Ishikawa (cell line): ENCODE measurements at regions not wholly inside any gene's neighbourhood (a gene's known extent, or its start where the extent isn't known, plus 50 kb on each side); places are given as distances from the start of the nearest gene placed in this dataset.

Experiments
- CEBPB ChIP-seq: IDR thresholded peaks from 2 replicates; pipeline ENCODE4 v1.6.1; 2012
- CREB1 ChIP-seq: IDR thresholded peaks from 2 replicates; pipeline ENCODE4 v1.6.1; 2012; ENCODE audit warnings: low read depth
- EGR1 ChIP-seq: IDR thresholded peaks from 2 replicates; pipeline ENCODE4 v1.6.1; 2012
- EP300 ChIP-seq: IDR thresholded peaks from 2 replicates; pipeline ENCODE4 v1.6.1; 2012; ENCODE audit warnings: borderline replicate concordance
- FOXM1 ChIP-seq: IDR thresholded peaks from 2 replicates; pipeline ENCODE4 v1.6.1; 2012; ENCODE audit warnings: low read depth, borderline replicate concordance
- NFIC ChIP-seq: IDR thresholded peaks from 2 replicates; pipeline ENCODE4 v1.6.1; 2012
- RAD21 ChIP-seq: IDR thresholded peaks from 2 replicates; pipeline ENCODE4 v1.6.1; 2012; ENCODE audit warnings: low read depth
- TAF1 ChIP-seq: IDR thresholded peaks from 2 replicates; pipeline ENCODE4 v1.6.1; 2012; ENCODE audit warnings: low read depth, mild to moderate bottlenecking
- TCF12 ChIP-seq: IDR thresholded peaks from 2 replicates; pipeline ENCODE4 v1.6.1; 2012; ENCODE audit warnings: low read depth
- TEAD4 ChIP-seq: IDR thresholded peaks from 2 replicates; pipeline ENCODE4 v1.6.1; 2012
- YY1 ChIP-seq: IDR thresholded peaks from 2 replicates; pipeline ENCODE4 v1.6.1; 2012; ENCODE audit warnings: low read depth
- ZBTB7A ChIP-seq: IDR thresholded peaks from 2 replicates; pipeline ENCODE4 v1.6.1; 2012; ENCODE audit warnings: low read depth
- TF ChIP-seq, protein P1 (sequence below): IDR thresholded peaks from 2 replicates; pipeline ENCODE4 v1.6.1; 2012; ENCODE audit warnings: low read depth, mild to moderate bottlenecking
- TF ChIP-seq, protein P2 (sequence below): IDR thresholded peaks from 2 replicates; pipeline ENCODE4 v1.6.1; 2012
- TF ChIP-seq, protein P3 (sequence below): IDR thresholded peaks from 2 replicates; pipeline ENCODE4 v1.6.1; 2012

DNA sequence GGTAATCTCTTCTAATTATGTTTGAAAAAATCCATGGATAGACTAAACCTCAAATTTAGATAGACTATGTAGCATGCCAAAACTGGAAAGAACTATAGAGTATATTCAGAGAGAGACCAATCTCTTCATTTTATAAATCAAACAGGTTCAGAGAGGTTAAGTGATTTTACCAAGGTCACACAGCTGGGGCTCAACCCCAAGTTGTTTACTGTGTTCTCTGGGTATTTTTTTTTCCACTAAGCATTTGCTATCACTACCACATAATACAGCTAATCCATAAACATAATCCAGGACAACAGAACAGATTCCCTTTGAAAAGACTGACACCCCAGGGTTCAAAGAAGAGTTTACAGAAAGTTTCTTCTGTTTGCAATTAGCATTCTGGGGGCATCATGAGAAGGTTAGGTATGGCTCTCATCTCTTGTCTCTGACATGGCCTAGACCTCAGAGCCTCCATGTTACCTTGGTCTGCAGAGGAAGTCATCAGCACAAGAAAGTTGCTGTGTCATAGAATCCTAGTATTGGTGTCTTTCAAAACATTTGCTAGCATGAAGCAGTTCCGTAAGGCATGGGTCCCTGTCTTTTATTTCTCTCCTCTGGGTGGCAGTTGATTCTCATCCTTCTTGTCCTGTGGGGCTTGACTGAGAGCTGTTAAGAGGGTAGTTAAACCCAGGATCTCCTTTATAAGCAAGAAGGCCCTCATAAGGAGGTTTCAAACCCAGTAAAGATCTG is 94.5 kb upstream of the HSD17B12 start:
- TF ChIP-seq TEAD4, result no peak
- TF ChIP-seq, protein P1, sequence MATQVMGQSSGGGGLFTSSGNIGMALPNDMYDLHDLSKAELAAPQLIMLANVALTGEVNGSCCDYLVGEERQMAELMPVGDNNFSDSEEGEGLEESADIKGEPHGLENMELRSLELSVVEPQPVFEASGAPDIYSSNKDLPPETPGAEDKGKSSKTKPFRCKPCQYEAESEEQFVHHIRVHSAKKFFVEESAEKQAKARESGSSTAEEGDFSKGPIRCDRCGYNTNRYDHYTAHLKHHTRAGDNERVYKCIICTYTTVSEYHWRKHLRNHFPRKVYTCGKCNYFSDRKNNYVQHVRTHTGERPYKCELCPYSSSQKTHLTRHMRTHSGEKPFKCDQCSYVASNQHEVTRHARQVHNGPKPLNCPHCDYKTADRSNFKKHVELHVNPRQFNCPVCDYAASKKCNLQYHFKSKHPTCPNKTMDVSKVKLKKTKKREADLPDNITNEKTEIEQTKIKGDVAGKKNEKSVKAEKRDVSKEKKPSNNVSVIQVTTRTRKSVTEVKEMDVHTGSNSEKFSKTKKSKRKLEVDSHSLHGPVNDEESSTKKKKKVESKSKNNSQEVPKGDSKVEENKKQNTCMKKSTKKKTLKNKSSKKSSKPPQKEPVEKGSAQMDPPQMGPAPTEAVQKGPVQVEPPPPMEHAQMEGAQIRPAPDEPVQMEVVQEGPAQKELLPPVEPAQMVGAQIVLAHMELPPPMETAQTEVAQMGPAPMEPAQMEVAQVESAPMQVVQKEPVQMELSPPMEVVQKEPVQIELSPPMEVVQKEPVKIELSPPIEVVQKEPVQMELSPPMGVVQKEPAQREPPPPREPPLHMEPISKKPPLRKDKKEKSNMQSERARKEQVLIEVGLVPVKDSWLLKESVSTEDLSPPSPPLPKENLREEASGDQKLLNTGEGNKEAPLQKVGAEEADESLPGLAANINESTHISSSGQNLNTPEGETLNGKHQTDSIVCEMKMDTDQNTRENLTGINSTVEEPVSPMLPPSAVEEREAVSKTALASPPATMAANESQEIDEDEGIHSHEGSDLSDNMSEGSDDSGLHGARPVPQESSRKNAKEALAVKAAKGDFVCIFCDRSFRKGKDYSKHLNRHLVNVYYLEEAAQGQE, result no peak
- no peak for TF ChIP-seq EP300
- TF ChIP-seq, protein P2, sequence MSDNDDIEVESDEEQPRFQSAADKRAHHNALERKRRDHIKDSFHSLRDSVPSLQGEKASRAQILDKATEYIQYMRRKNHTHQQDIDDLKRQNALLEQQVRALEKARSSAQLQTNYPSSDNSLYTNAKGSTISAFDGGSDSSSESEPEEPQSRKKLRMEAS, result no peak
- no peak for TF ChIP-seq EGR1

DNA sequence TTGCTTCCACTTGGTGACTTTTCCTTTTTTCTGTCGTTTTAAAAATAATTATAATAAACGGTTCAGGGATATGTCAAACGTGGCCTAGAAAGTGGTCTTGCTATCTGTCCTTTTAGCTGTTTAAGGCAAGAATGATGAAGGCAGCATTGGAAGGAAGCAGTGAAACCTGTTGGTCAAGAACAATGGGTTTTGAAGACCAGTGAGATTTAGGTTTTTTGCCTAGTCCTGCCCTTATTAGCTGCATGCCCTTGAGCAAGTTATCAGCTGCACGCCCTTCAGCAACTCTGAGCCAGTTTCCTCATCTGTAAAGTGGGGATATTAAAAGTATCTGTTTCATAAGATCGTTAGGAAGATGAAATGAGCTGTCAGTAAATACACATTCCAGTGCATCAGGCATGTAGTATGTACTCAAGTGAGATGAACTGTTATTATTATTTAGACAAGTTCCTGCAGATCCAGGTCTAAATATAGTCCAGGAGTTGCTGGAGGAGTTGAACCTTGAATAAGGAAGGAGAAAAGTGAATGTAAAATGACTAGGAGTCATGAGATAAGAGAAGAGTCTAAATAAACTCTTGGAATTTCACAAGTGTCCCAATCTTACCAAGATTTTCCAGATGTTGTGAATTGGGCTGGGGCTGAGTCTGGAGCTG is 90.8 kb upstream of the HSD17B12 start:
- TF ChIP-seq, protein P2, result no peak
- no peak for TF ChIP-seq ZBTB7A
- no peak for TF ChIP-seq EP300
- TF ChIP-seq, protein P3, sequence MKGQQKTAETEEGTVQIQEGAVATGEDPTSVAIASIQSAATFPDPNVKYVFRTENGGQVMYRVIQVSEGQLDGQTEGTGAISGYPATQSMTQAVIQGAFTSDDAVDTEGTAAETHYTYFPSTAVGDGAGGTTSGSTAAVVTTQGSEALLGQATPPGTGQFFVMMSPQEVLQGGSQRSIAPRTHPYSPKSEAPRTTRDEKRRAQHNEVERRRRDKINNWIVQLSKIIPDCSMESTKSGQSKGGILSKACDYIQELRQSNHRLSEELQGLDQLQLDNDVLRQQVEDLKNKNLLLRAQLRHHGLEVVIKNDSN, result no peak

DNA sequence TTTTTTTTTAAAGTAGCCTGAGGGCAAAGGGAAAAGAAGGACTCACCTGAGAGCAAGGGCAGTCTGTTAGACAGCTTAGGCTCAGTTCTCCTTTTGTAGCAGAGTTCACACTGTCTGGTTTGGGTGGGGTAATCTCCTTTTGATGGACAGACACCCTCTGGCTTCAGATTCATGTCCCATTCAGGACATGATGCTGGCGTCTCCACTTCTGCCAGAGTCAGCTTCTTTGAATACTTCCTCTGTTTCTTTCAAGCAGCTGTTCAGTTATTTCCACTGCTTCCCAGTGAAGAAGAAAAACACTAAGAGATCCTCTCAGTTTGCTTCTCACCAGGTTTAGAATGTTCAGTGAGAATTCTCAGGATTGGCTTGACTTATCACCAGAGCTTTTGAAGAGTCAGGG is 79.0 kb upstream of the HSD17B12 start:
- TF ChIP-seq FOXM1 (no peak), EGR1 (no peak), RAD21 (no peak), EP300 (no peak), YY1 (no peak), CEBPB (no peak), NFIC (no peak), CREB1 (no peak), TCF12 (no peak)
- TF ChIP-seq, protein P2, result no peak
- TF ChIP-seq, protein P3, result no peak

DNA sequence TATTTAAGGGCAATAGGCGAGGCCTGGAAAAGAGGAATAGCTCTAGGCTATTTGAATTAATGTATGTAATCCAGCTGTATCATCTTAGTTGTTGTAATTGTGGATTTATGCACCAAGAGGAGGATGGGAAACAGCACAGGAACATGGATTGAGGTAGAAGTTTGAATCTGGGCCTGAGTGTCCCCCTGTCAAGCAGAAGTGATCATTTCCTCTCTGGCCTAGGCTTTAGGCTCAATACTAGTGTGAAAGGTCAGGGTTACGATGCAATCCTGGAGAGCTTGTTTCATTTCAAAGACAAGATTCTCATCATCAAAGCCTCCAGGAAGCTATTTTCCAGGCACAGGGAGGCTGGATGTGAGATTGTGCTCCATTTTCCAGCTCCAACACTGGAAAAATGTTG is 77.9 kb upstream of the HSD17B12 start:
- TF ChIP-seq, protein P1, result no peak
- TF ChIP-seq CEBPB, result no peak
- no peak for TF ChIP-seq NFIC
- TF ChIP-seq TEAD4, result no peak
- TF ChIP-seq, protein P2, result no peak
- TF ChIP-seq TAF1, result no peak

DNA sequence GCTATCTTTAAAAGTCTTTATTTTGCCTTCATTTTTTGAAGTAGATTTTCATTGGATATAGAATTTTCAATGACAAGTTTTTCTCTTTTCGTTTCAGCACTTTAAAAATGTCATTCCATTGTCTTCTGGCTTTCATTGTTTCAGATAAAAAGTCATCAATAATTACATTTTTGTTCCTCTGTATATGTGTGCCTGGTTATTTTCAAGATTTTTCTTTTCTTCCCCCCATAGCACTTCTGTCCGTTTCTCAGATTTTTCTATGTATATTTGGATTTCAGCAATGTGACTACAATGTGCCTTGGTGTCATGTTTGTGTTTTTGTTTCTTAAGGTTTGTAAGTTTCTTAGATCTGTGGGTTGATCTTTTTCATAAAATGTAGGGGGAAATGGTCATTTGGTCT is 66.3 kb upstream of the HSD17B12 start:
- TF ChIP-seq, protein P3, result no peak
- no peak for TF ChIP-seq TEAD4
